Psoas muscle (tissue), 7 donors: ENCODE measurements at regions not wholly inside any gene's neighbourhood (a gene's known extent, or its start where the extent isn't known, plus 50 kb on each side); places are given as distances from the start of the nearest gene placed in this dataset.

Experiments used
- ATAC-seq, 4 donors: fragments of 200-7000 bp; cut with Tn5 transposase; one replicate each; pipeline ENCODE4 v1.9.1; 2020; ENCODE audit warnings: moderate library complexity in 3 of 4, mild to moderate bottlenecking in 2 of 4
- DNase-seq, 2 donors: peaks; one replicate each; pipeline ENCODE4 v3.0.0-alpha.2; 2020
- H3K27ac ChIP-seq: fragments of 200-600 bp; one replicate; pipeline ENCODE4 v1.8.0; 2022
- H3K27me3 ChIP-seq, 3 donors: fragments of 200-600 bp in 1 of 3; one replicate each; pipeline versions ENCODE4 v1.6.1 to v1.8.0; 2013 to 2022; ENCODE audit warnings: low read length in 2 of 3, mild to moderate bottlenecking in 2 of 3, moderate library complexity in 1 of 3; ENCODE audit not compliant: insufficient read depth in 3 of 3
- H3K36me3 ChIP-seq, 2 donors: fragments of 200-600 bp in 1 of 2; one replicate each; pipeline versions ENCODE4 v1.6.1 to v1.8.0; 2013 to 2022; ENCODE audit warnings: low read depth in 1 of 2, mild to moderate bottlenecking in 1 of 2, moderate library complexity in 1 of 2; ENCODE audit not compliant: insufficient read depth in 1 of 2
- H3K4me1 ChIP-seq: fragments of 200-600 bp; one replicate; pipeline ENCODE4 v1.8.0; 2022
- H3K4me3 ChIP-seq: fragments of 200-600 bp; one replicate; pipeline ENCODE4 v1.8.0; 2022; ENCODE audit warnings: mild to moderate bottlenecking
- H3K9me3 ChIP-seq: fragments of 200-600 bp; one replicate; pipeline ENCODE4 v1.8.0; 2022
- WGBS, 3 donors: extraction: QIAGEN DNeasy Blood & Tissue Kit; methylation state at CpG; one replicate each; pipeline versions ENCODE4 v1.1.6 to v1.1.7; 2013; 5-methylcytosine and 5-hydroxymethylcytosine counted together
- intact Hi-C, 2 donors: fragments of 100-400 bp; cut with DNase I; formaldehyde crosslinking; loops; one replicate each; pipeline versions ENCODE4 v1.11.0 to v1.14.2; 2022
- TF ChIP-seq, protein P1 (sequence below): fragments of 200-600 bp; IDR thresholded peaks from one replicate; pipeline ENCODE4 v1.8.0; 2022; ENCODE audit warnings: antibody characterized with exemption
- donor health status: healthy with polysubstance abuse.
- donor health status: DM: no; HTN: no; CAD: no; lungs with moderate emphysema.
- donor health status: Bipolar disorder and iron deficiency.
- donor health status: healthy.
- donor health status: DM: yes; HTN: yes; CAD: no.
- donor health status: DM: no; HTN: no; CAD: no.
- donor health status: DM: yes; HTN: yes; CAD: no.

DNA sequence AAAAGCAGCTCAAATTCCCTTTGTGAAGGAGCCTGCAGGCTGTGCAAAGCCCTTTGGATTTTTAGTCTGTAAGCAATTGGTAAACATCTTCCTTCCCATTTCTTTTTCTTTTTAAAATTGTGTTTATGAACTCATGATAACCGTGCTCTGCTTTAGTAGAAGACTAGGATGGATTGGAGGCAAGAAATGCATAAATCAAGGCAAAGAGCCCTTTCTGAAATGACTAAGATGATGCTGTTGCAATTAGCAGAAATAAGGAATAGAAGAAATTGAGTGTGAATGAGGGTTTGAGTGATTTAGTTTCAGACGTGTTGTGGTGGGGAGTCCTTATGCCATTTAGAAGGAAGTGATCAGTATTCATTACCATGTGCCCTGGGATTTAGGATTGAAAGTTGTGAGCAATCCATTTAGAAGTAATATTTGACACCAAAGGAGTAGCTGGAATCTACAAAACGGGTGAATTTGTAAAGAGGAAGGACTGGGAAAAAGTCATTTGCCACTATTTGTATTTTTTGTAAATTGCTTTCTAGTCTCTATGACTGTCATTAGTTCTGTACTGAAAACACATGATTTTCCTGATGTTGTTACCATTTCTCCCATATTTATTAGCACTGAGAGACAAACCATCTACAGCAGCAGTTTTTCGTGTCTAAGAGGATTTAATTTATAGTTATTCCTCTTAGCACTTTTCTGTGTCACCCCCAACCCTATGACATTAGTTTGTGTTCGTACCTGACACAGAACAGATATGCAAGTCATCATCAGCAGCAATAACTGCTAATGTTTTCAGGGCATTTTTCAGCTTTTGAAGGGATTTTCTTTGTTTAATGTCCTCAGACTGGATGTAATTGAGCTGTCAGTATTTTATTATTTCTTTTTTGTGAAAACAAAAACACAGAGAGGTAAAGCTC lies 265.0 kb downstream of the UTRN start:
- TF ChIP-seq, protein P1, sequence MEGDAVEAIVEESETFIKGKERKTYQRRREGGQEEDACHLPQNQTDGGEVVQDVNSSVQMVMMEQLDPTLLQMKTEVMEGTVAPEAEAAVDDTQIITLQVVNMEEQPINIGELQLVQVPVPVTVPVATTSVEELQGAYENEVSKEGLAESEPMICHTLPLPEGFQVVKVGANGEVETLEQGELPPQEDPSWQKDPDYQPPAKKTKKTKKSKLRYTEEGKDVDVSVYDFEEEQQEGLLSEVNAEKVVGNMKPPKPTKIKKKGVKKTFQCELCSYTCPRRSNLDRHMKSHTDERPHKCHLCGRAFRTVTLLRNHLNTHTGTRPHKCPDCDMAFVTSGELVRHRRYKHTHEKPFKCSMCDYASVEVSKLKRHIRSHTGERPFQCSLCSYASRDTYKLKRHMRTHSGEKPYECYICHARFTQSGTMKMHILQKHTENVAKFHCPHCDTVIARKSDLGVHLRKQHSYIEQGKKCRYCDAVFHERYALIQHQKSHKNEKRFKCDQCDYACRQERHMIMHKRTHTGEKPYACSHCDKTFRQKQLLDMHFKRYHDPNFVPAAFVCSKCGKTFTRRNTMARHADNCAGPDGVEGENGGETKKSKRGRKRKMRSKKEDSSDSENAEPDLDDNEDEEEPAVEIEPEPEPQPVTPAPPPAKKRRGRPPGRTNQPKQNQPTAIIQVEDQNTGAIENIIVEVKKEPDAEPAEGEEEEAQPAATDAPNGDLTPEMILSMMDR, result no peak
- no peak for ATAC-seq
- Histone ChIP-seq H3K36me3 (peaks cover 3 to 69% of the 10 kb centered on the region in 2 donors), H3K27me3 (no peaks in the 10 kb centered on the region), H3K4me3 (no peak overlapping the region), H3K27ac (no peak overlapping the region), H3K9me3 (no peaks in the 10 kb centered on the region), H3K4me1 (no peaks in the 10 kb centered on the region)
- intact Hi-C loops, result no loop called here
- WGBS, 3 donors, result 86 to 93% (median 89%) methylated on average over 5 of the region's 5 CpGs
- no peak for DNase-seq

DNA sequence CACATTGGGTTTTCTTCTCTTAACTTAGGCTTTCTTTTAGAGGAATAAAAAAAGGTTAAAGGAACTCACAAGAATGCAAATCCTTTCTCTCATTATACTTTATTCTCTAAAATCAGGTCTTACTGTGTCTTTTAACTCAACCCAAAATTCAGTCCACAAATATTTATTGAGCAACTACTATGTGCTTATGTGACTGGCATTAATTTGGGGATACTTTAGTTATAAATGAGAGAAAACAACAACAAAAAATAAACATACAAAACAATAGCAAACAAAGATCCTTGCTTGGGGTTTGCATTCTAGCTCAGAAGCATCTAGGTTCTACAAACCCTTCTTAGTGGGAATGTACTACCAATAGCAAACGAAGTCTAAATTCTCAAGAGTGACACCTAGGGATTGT lies 266.2 kb downstream of the UTRN start:
- no peak overlapping the region for H3K4me3 ChIP-seq
- WGBS, 3 donors, result 92 to 100% (median 94%) methylated on average over 1 of the region's 1 CpG
- no peaks in the 10 kb centered on the region for H3K4me1 ChIP-seq
- H3K9me3 ChIP-seq, result no peaks in the 10 kb centered on the region
- peaks cover 3 to 74% of the 10 kb centered on the region in 2 donors for H3K36me3 ChIP-seq
- TF ChIP-seq, protein P1, result no peak
- H3K27me3 ChIP-seq, result no peaks in the 10 kb centered on the region
- intact Hi-C loops, result no loop called here
- ATAC-seq, result no peak
- H3K27ac ChIP-seq, result no peak overlapping the region
- DNase-seq, result no peak

DNA sequence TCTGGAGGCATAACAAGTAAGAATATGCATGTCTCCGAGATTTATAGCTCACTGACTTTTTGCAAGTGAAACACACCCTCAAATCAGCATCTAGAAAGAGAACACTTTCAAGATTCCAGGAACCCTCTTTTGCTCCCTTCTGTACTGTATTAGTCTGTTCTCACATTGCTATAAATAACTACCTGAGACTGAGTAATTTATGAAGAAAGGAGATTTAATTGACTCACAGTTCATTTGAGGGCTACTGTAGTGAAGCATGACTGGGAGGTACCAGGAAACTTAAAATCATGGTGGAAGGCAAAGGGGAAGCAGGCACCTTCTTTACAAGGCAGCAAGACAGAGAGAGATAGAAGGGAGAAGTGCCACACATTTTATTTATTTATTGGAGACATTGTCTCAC lies 269.9 kb downstream of the UTRN start:
- no peak for DNase-seq
- peaks cover 0 to 76% of the 10 kb centered on the region in 2 donors for H3K36me3 ChIP-seq
- no peaks in the 10 kb centered on the region for H3K9me3 ChIP-seq
- WGBS, 3 donors, result 94 to 97% (median 97%) methylated on average over 1 of the region's 1 CpG
- H3K27me3 ChIP-seq, result no peaks in the 10 kb centered on the region
- no peaks in the 10 kb centered on the region for H3K4me1 ChIP-seq
- H3K27ac ChIP-seq, result no peak overlapping the region
- no peak overlapping the region for H3K4me3 ChIP-seq
- intact Hi-C loops, result no loop called here
- TF ChIP-seq, protein P1, result no peak
- peak in 1 of 4 donors; percentile 23 for ATAC-seq

DNA sequence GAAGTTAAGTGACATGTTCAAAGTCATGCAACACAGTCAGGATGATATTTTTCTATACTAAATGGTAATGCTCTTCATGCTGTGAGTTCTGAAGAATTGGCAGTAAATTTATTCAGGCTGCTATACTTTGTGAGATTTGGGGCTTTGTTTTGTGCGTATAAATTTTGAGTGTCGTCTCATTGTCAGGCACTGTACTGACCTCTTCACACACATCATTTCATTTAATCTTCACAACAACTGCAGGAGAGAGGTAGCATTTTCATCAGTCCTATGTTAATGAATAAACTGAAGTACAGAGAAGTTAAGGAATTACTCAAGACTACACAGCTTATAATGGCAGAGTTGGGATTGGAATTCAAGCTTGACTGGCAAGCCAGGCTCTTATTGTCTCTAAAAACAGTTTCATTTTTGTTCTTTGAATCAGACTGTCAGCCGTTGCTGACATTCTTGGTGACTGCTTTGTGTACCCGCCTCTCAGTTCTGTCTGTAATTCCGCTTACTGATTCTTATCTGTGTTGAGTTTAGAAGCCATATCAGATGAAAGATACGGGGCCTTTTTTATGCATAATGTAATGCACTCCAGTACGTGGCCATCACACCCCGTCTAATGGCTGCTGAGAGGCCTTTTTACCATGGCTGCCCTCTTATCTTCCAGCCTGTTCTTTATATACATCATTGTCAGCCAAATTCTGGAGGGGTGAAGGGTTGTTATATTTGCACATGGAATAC lies 274.9 kb downstream of the UTRN start:
- ATAC-seq, result no peak
- WGBS, 3 donors, result 72 to 76% (median 74%) methylated on average over 8 of the region's 8 CpGs
- no peaks in the 10 kb centered on the region for H3K4me1 ChIP-seq

More for the DNA sequence above, 274.9 kb downstream of the UTRN start:
- DNase-seq, result no peak
- no peaks in the 10 kb centered on the region for H3K9me3 ChIP-seq
- H3K36me3 ChIP-seq, result peaks cover 0 to 42% of the 10 kb centered on the region in 2 donors
- no peak overlapping the region for H3K4me3 ChIP-seq
- TF ChIP-seq, protein P1, result no peak
- no peaks in the 10 kb centered on the region for H3K27me3 ChIP-seq
- intact Hi-C loops, result no loop called here
- H3K27ac ChIP-seq, result no peak overlapping the region
